22Rv1 (cell line): ENCODE measurements at regions not wholly inside any gene's neighbourhood (a gene's known extent, or its start where the extent isn't known, plus 50 kb on each side); places are given as distances from the start of the nearest gene placed in this dataset.

Experiments
- H3K27ac ChIP-seq: fragments of 450-650 bp; 2 replicates; pipeline ENCODE4 v1.5.1; 2017
- ZFX ChIP-seq: fragments of 450-650 bp; IDR thresholded peaks from 2 replicates; pipeline ENCODE4 v1.6.1; 2017; ENCODE audit warnings: antibody characterized with exemption, borderline replicate concordance
- TF ChIP-seq, protein P1 (sequence below): fragments of 450-650 bp; IDR thresholded peaks from 2 replicates; pipeline ENCODE4 v1.5.1; 2017; ENCODE audit warnings: mild to moderate bottlenecking

DNA sequence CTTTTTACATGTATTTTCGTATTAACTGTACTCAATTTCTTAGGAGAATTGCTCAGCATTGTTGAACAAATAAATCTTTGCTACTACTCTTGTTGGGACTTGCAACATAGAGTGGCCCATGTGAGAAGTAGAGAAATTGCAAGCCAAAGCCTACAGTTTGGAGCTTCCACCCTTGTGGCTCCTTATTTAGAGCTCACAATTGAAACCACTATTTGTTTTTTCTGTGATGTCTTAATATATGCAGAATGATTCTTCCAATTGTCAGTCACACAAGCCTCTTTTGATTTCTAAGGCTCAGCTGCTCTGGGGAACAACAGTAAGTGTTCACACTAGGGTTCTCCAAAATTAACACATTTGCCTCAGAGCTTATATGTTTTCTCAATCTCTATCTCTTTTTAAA, 60.2 kb upstream of the GALNT13 start:
- TF ChIP-seq, protein P1, sequence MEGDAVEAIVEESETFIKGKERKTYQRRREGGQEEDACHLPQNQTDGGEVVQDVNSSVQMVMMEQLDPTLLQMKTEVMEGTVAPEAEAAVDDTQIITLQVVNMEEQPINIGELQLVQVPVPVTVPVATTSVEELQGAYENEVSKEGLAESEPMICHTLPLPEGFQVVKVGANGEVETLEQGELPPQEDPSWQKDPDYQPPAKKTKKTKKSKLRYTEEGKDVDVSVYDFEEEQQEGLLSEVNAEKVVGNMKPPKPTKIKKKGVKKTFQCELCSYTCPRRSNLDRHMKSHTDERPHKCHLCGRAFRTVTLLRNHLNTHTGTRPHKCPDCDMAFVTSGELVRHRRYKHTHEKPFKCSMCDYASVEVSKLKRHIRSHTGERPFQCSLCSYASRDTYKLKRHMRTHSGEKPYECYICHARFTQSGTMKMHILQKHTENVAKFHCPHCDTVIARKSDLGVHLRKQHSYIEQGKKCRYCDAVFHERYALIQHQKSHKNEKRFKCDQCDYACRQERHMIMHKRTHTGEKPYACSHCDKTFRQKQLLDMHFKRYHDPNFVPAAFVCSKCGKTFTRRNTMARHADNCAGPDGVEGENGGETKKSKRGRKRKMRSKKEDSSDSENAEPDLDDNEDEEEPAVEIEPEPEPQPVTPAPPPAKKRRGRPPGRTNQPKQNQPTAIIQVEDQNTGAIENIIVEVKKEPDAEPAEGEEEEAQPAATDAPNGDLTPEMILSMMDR = no peak
- no peak for TF ChIP-seq ZFX
- no peak overlapping the region for H3K27ac ChIP-seq

GRCh38 chr2:153812632-153813031, 59.1 kb upstream of the GALNT13 start:
- TF ChIP-seq, protein P1 = no peak
- TF ChIP-seq ZFX = no peak
- no peak overlapping the region for H3K27ac ChIP-seq

GRCh38 chr2:153818242-153818641, 53.5 kb upstream of the GALNT13 start:
- TF ChIP-seq, protein P1 = no peak
- no peak for TF ChIP-seq ZFX
- H3K27ac ChIP-seq = no peak overlapping the region

- no peak overlapping the region for H3K27ac ChIP-seq
- TF ChIP-seq ZFX = no peak
- TF ChIP-seq, protein P1 = no peak
These were observed 52.6 kb upstream of the GALNT13 start for GRCh38 chr2:153819074-153819473.

GRCh38 chr2:153819501-153819900, 52.2 kb upstream of the GALNT13 start:
- TF ChIP-seq ZFX = no peak
- TF ChIP-seq, protein P1 = peak; percentile 34; the same call in 1 of the 2 replicates
- no peak overlapping the region for H3K27ac ChIP-seq
